ENCODE measurements at regions not wholly inside any gene's neighbourhood (a gene's known extent, or its start where the extent isn't known, plus 50 kb on each side); places are given as distances from the start of the nearest gene placed in this dataset.

DNA sequence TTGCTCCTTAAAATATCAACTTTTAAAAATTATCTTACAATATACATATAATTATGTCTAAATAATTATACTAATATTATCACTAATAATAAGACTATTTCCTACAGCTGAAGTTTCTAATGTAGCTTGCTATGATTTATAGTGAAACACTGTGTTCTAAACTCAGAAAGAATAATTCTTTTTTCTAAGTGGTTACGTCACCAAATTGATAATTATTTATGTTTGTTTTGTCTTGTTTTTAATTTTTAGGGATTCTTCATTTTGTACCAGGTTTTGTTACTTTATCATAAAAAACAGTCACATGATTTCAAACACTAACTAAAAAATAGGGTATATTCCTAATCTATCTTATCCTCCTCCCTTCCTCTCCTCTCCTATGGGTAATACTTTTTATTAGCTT, 662.1 kb downstream of the FRK start:
- Histone ChIP-seq H3K4me1 (ENCODE audit: control insufficient read depth in 1 of 2, insufficient read depth in 2 of 2, low read length in 2 of 2) (no peaks in the 10 kb centered on the region), H3K4me3 (replicated peaks in 1 of 3; ENCODE audit: low read depth in 2 of 3, low read length in 3 of 3) (no peak overlapping the region), H3K79me2 (ENCODE audit: insufficient read depth, low read length) (no peaks in the 10 kb centered on the region), H3K36me3 (replicated peaks in 1 of 2; ENCODE audit: control insufficient read depth in 1 of 2, insufficient read depth in 2 of 2, low read length in 2 of 2) (no peaks in the 10 kb centered on the region), H4K20me1 (ENCODE audit: insufficient read depth, low read length) (no peaks in the 10 kb centered on the region), H3K27ac (ENCODE audit: low read depth in 1 of 2, low read length in 2 of 2) (no peak overlapping the region), H3K9ac (ENCODE audit: insufficient read depth, low read length, poor library complexity, severe bottlenecking) (no peak overlapping the region), H3K4me2 (replicated peaks; ENCODE audit: extremely low read depth, low read length, poor library complexity, severe bottlenecking) (no peak overlapping the region), H3K9me3 (replicated peaks in 1 of 2; ENCODE audit: control insufficient read depth in 1 of 2, insufficient read depth in 1 of 2, low read length in 2 of 2) (peaks cover 16 to 28% of the 10 kb centered on the region in 2 donors), H2AFZ (ENCODE audit: insufficient read depth, low read depth, low read length, poor library complexity, severe bottlenecking) (no peak overlapping the region), H3K27me3 (ENCODE audit: control insufficient read depth in 2 of 2, insufficient read depth in 2 of 2, low read length in 2 of 2) (no peaks in the 10 kb centered on the region)
- Mint-ChIP-seq H3K4me3 (no peak overlapping the region), H3K27me3 (ENCODE audit: low read depth in 3 of 3) (no peaks in the 10 kb centered on the region), H3K4me1 (no peaks in the 10 kb centered on the region), H3K36me3 (no peaks in the 10 kb centered on the region), H3K27ac (no peak overlapping the region), H3K9me3 (peaks cover 4 to 30% (median 12%) of the 10 kb centered on the region in 7 donors)
- WGBS (ENCODE audit: insufficient coverage) = no CpG with 5 or more reads among the region's 1 CpG
- no peak for DNase-seq
- TF ChIP-seq, protein P1, sequence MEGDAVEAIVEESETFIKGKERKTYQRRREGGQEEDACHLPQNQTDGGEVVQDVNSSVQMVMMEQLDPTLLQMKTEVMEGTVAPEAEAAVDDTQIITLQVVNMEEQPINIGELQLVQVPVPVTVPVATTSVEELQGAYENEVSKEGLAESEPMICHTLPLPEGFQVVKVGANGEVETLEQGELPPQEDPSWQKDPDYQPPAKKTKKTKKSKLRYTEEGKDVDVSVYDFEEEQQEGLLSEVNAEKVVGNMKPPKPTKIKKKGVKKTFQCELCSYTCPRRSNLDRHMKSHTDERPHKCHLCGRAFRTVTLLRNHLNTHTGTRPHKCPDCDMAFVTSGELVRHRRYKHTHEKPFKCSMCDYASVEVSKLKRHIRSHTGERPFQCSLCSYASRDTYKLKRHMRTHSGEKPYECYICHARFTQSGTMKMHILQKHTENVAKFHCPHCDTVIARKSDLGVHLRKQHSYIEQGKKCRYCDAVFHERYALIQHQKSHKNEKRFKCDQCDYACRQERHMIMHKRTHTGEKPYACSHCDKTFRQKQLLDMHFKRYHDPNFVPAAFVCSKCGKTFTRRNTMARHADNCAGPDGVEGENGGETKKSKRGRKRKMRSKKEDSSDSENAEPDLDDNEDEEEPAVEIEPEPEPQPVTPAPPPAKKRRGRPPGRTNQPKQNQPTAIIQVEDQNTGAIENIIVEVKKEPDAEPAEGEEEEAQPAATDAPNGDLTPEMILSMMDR (IDR thresholded peaks at IDR 0.05) = no peak
- intact Hi-C loops (cut with micrococcal nuclease) = no loop called here

GRCh38 chr6:115396112-115396906, 664.4 kb downstream of the FRK start:
- no peaks in the 10 kb centered on the region for H3K4me1 ChIP-seq (ENCODE audit: control insufficient read depth in 1 of 2, insufficient read depth in 2 of 2, low read length in 2 of 2)
- no peak overlapping the region for H3K9ac ChIP-seq (ENCODE audit: insufficient read depth, low read length, poor library complexity, severe bottlenecking)
- no peak overlapping the region for H3K4me3 ChIP-seq (replicated peaks in 1 of 3; ENCODE audit: low read depth in 2 of 3, low read length in 3 of 3)
- no peaks in the 10 kb centered on the region for H3K36me3 ChIP-seq (replicated peaks in 1 of 2; ENCODE audit: control insufficient read depth in 1 of 2, insufficient read depth in 2 of 2, low read length in 2 of 2)
- H2AFZ ChIP-seq (ENCODE audit: insufficient read depth, low read depth, low read length, poor library complexity, severe bottlenecking) = no peak overlapping the region
- no peaks in the 10 kb centered on the region for H3K27me3 ChIP-seq (ENCODE audit: control insufficient read depth in 2 of 2, insufficient read depth in 2 of 2, low read length in 2 of 2)
- WGBS (ENCODE audit: insufficient coverage) = 78% methylated on average over 5 of the region's 6 CpGs
- no peak for DNase-seq
- intact Hi-C loops (cut with micrococcal nuclease) = no loop called here
- H3K27ac ChIP-seq (ENCODE audit: low read depth in 1 of 2, low read length in 2 of 2) = no peak overlapping the region
- TF ChIP-seq, protein P1 (IDR thresholded peaks at IDR 0.05) = no peak
- H3K4me2 ChIP-seq (replicated peaks; ENCODE audit: extremely low read depth, low read length, poor library complexity, severe bottlenecking) = no peak overlapping the region
- Mint-ChIP-seq H3K36me3 (no peaks in the 10 kb centered on the region), H3K4me1 (no peaks in the 10 kb centered on the region), H3K27ac (no peak overlapping the region), H3K27me3 (ENCODE audit: low read depth in 3 of 3) (no peaks in the 10 kb centered on the region), H3K9me3 (peaks cover 7 to 23% (median 18%) of the 10 kb centered on the region in 7 donors), H3K4me3 (no peak overlapping the region)
- H3K79me2 ChIP-seq (ENCODE audit: insufficient read depth, low read length) = no peaks in the 10 kb centered on the region
- peaks cover 21 to 28% of the 10 kb centered on the region in 2 donors for H3K9me3 ChIP-seq (replicated peaks in 1 of 2; ENCODE audit: control insufficient read depth in 1 of 2, insufficient read depth in 1 of 2, low read length in 2 of 2)
- H4K20me1 ChIP-seq (ENCODE audit: insufficient read depth, low read length) = no peaks in the 10 kb centered on the region
